ENCODE measurements at regions not wholly inside any gene's neighbourhood (a gene's known extent, or its start where the extent isn't known, plus 50 kb on each side); places are given as distances from the start of the nearest gene placed in this dataset.

- DNase-seq = no peak
Observed at GRCh38 chr9:107644733-107645463, 155.3 kb upstream of the KLF4 start.

- no peak for DNase-seq
Observed at GRCh38 chr9:107639426-107639825, 149.9 kb upstream of the KLF4 start.

- DNase-seq = no peak
Observed at GRCh38 chr9:107638521-107639310, 149.1 kb upstream of the KLF4 start.

GRCh38 chr9:107637421-107638420 lies 148.2 kb upstream of the KLF4 start:
- DNase-seq = no peak

GRCh38 chr9:107636571-107637381 lies 147.2 kb upstream of the KLF4 start:
- no peak for DNase-seq

- DNase-seq = no peak
Observed at GRCh38 chr9:107635803-107636174, 146.2 kb upstream of the KLF4 start.

GRCh38 chr9:107635101-107635802 lies 145.7 kb upstream of the KLF4 start:
- no peak for DNase-seq

GRCh38 chr9:107633406-107633805 lies 143.8 kb upstream of the KLF4 start:
- no peak for DNase-seq

GRCh38 chr9:107632661-107633060 lies 143.1 kb upstream of the KLF4 start:
- DNase-seq = no peak

GRCh38 chr9:107632216-107632615 lies 142.6 kb upstream of the KLF4 start:
- no peak for DNase-seq

- DNase-seq = no peak
Observed at GRCh38 chr9:107631788-107632187, 142.2 kb upstream of the KLF4 start.

- DNase-seq = no peak
Observed at GRCh38 chr9:107630156-107630555, 140.6 kb upstream of the KLF4 start.

- no peak for DNase-seq
Observed at GRCh38 chr9:107628444-107628843, 138.9 kb upstream of the KLF4 start.

- no peak for DNase-seq
Observed at GRCh38 chr9:107627781-107628180, 138.2 kb upstream of the KLF4 start.

- no peak for DNase-seq
Observed at GRCh38 chr9:107626118-107626517, 136.5 kb upstream of the KLF4 start.

- no peak for DNase-seq
Observed at GRCh38 chr9:107625383-107625984, 135.9 kb upstream of the KLF4 start.

- DNase-seq = no peak
Observed at GRCh38 chr9:107624234-107624948, 134.8 kb upstream of the KLF4 start.

- DNase-seq = no peak
Observed at GRCh38 chr9:107621436-107621835, 131.9 kb upstream of the KLF4 start.

- no peak for DNase-seq
Observed at GRCh38 chr9:107620801-107621200, 131.2 kb upstream of the KLF4 start.

GRCh38 chr9:107620236-107620635 lies 130.7 kb upstream of the KLF4 start:
- DNase-seq = no peak
